HG03469 (cell line): ENCODE measurements at regions not wholly inside any gene's neighbourhood (a gene's known extent, or its start where the extent isn't known, plus 50 kb on each side); places are given as distances from the start of the nearest gene placed in this dataset.

Source experiments
- ATAC-seq: cut with Tn5 transposase; IDR thresholded peaks from one replicate; pipeline ENCODE4 v1.9.1; 2021; ENCODE audit warnings: mild to moderate bottlenecking, moderate library complexity, moderate number of reproducible peaks; ENCODE audit not compliant: unreplicated experiment

DNA sequence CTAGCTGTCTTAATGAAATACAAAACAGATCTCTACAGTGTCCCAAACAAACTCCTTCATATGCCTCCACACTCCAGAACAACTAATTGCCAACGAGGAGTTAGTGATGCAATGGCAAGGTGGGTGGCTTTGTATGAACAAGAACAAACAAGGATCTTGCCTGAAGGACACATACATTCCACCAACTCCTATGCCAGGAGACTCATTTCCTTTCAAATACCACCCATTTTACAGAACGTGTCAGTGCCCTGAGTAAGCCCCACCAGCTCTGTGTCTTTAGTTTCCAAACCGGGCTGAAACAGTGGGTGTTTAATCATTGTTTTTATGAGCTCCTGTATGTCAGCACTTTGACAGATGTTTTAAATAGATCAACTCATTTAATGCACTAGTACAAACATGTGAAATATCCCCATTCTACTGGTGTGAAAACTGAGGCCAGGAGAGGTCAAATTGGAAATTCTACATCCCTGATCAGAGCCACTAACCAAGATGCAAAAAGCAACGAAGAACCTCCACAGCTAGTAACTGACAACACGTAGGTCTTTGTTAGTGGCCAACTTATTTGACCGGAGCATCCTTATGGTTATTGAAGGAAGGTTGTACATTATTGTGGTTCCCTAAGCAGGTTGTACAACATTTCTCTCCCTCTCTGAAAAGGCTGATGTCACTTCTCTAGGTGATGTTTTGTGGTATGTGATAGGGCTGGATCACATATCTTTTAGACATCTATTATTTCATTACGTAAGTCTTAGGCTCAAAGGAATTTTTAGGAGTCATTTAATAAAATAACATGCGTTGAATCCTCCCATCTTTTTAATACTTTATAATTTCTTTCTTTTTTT is 534.9 kb upstream of the TNP1 start:
- ATAC-seq = no peak

DNA sequence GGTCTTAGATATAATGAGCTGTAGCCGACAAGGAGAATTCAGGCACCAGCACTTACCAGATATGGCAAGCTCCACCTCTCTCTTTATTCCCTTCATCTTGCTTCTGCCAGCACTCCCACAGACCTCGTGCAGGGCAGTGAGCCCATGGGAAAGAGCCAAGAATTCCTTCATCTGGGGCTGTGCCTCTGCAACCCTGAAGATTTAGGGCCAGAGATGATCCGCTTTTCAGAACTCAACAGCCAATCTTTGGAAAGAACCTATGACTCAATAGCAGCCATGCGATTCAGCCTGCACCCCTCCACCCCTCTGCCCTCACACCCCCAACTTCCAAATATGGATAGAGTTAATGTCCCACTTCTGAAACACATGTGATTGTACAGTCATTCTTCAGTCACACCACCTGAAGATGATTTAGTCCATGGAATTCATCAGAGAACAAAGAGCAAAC is 533.7 kb upstream of the TNP1 start:
- no peak for ATAC-seq

DNA sequence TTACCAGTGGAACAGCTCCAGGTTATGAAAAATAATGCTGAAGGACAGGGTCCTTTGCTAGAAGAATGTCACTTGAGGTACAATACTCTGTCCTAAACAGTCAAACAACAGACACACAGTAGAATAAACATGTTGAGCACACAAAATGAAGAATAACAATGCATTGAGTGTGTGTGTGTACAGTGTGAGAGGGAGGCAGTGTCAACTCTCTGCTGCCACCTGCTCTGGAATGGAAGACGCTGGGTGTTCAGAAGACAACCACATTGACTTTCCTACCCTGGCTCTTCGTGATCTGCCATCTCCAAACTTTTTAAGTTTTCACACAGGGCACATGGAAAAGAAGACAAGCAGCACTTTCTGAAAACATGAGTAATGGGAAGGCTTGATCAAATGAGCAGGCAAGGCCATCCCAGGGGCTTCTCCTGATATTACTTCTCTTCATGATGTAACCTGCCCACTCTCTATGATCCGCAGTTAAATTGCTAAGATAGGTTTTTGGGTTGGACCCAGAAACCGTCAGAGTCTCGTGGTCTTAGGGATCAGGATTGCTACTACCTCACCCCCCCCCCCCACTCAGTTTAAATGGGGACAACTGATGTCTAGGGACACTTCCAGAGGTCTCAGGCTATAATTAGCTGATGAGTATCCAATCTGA is 533.2 kb upstream of the TNP1 start:
- no peak for ATAC-seq

DNA sequence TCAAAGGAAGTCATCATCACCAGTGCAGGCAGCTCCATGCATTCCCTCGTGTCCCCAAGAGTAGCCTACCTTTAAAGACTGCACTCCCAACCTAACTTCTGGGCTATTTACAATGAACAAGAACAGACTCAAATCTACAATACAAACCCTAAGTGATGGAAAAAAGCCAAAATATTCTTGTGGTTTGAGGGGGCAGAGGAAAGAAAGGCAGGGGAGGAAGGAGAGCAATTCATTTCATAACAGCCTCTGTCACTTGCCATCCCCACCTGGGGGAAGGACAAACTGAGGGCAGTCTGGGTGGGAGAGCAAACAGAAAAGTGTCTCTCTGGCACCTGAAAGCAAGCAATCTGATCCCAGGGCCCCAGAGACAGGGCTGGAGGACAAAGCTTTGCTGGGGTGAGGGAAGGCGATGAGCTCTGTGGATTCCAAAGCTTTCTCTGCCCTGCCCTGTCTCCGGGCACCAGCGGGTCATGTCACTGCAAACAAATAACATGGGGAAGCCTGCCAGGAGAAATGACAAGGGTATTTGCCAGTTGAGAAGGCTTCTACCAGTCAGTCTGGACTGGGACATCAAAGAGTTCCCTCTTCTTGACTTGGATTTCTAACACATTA is 528.0 kb upstream of the TNP1 start:
- ATAC-seq = no peak

DNA sequence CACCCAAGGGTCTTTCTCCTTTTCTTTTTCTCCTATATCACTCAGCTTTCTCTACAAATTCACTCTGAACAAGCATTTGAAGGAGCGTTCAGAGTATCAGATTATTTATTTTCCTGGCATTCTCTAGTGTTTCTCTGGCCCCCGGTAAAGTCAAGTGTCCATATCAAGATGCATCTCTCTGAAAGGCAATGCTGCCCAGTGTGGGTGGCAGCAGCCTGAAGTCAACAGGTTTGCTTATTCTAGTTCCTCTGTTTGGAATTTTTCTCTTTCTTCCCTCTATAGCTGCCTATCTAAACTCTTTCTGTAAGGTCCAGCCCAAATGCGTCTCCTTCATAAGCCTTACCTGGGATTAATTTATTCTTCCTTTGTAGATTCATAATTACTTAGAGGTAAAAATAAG is 526.2 kb upstream of the TNP1 start:
- ATAC-seq = no peak

DNA sequence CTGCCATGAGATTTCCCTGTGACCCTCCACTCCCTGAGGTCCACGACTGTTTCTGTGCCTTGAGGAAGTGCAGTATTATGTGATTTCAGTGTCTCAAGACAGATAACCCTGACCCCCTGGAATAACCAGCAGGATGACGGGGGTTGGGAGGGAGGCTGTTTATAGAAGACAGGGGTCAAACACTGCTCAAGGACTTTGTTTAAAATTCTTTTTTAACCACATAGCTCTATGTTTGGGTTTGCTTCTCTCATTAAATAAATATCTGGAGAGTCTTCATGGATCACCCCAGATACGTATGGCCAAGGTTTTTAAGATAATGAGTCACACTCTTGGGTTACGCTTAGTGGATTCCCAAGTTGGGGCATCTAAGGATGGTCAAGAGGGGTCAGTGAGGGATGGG is 523.8 kb upstream of the TNP1 start:
- no peak for ATAC-seq

DNA sequence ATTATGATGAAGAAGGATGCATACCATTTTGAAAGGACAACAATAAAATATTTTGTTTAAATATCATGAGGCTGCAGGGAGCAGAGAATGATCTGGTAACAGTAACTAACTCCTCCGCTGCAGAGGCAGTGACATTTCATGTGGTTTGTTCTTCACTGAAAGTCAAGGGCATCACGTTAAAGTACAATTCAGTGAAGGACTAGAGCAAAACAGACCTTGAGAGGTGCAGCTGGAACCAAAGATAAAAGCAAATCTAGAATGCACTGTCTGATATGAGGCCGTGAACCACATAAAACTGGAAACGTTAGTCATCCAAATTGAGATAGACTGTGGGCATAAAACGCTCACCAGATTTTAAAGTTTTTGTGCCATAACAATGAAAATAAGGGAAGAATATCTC is 522.9 kb upstream of the TNP1 start:
- ATAC-seq = no peak

DNA sequence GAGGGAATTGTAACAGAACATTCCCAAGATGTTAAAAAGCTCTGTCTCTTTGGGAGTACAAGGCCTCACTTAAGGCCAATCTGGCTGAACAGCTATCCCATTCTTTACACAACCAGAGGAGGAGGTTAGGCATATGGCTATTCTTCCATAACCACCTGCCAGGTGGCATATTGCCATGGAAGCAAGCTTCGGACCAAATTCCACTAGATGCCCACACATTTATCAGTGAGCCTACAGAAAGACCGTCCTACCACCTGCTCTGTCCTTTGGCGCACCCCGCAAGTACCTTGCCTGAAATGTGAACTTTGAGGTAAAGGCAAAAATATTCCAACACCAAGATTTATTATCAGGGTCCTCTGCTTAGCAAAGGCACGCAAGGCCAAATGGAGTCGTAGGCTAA is 519.9 kb upstream of the TNP1 start:
- ATAC-seq = no peak

DNA sequence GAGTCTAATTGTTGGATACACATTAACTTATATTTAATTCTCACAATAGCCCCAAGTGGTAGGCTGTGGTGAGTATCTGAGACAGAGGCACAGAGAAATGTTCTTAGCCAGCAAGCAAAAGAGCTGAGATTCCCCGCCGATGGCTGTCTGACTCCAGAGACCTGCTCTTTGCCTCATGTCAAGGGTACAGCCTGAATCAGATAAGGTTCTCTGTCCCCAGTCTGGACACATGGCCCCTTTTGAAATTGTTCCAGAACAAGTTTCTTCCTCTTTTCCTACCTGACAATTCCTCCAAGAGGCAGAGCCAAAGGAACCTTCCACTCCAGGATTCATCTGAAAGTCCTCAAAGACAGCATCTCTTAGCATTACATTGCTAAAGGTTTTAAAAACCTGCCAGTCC is 512.9 kb upstream of the TNP1 start:
- ATAC-seq = no peak

DNA sequence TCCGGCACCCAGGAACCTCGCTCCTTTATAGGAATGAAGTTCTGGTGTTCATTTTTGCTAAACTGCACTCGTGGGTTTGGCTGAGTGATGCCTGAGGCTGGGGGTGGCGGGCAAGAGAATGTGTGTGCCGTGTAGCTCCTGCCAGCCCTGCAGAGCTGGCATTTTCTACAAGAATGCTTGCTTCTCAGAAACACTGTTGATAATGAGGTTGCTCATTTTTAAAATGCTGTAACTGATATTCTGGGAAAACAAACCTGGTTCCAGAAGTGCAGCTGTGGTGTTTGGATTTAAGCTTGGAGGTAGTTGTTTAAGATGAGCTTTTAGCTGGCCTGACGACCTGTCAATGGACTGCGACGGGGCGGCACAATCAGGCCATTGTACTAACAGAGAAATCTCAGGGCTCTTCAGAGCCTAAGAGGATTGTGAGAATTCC is 511.9 kb upstream of the TNP1 start:
- no peak for ATAC-seq

DNA sequence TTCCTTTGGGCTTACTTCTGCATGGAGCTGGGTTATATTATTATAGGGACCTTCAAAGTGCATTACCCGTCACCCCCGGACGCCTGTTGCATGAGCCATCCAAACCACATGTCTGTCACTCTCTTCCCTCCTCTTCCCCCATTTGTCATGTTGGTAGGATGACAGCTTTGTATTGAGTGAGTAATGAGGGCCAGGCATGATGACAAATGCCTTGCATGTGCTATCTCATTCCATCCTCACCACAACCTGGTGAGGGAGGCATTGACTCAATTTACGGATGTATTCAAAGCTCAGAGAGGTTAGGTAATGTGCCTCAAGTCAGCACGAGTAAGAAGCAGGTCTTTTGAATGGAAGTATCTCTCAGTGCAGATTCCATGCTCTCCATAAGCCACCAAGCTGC is 510.5 kb upstream of the TNP1 start:
- no peak for ATAC-seq

DNA sequence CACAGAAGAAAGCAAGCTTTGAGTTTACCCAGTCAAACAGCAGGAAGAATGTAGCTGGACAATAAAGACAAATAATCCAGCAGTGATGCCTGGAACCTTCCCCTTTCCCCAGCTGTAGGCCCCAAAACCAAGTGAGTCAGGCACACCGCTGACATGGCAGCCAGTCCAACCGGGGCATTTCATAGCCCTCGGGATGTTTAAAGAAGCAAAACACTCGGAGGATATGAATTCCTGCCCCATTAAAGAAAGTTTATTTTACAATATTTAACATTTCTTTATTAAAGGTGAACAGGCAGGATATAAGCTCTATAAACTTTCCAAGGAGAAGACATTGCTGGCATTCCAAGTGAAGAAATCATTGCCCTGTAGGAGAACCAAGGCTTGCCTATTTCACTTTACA is 507.6 kb upstream of the TNP1 start:
- no peak for ATAC-seq

DNA sequence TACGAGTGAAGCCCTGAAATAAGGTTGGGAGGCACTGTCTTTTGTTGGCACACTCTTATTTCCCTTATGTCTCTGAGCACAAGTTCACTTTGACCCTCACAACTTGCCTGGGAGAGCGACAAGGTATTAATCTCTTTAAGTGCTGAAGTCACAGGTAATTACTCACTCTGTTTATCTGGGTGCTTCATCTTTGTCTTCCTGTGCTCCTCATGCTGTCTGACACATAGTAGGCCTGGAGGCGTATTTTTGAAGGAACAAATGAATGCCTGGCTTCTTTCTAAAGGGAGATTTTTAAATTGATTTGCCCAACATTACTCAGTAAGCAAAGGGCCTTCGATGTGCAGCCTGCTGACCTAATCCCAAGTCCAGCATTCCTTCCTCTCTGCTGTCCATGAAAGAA is 507.1 kb upstream of the TNP1 start:
- ATAC-seq = no peak

DNA sequence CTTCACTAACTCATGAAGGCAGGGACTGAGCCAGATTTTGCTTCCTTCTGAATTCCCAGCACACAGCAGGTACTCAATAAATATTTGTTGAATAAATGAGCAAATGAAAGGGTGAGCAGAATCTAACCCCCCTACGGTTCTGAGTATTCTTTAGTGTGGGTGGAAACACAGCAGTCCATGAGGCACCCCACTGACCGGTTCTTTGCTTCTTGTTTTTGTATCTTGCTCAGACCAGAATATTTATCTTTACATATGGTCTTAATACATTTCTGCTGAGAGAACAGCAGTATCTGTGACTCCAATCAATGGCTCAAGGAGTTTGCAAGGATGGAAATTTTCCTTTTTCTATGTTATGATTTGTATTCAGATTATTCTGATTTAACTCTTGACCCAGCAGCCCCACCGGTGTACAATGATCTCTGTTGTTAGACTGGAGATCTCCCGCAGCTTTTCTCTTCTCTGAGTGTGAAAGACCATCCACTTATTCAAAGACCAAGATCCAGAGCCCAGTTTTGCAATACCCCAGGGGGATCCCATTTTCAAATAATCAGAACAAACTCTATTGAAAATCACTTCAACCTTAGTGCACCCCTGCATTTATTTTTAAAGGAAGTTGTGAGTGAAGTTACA is 506.5 kb upstream of the TNP1 start:
- ATAC-seq = no peak

DNA sequence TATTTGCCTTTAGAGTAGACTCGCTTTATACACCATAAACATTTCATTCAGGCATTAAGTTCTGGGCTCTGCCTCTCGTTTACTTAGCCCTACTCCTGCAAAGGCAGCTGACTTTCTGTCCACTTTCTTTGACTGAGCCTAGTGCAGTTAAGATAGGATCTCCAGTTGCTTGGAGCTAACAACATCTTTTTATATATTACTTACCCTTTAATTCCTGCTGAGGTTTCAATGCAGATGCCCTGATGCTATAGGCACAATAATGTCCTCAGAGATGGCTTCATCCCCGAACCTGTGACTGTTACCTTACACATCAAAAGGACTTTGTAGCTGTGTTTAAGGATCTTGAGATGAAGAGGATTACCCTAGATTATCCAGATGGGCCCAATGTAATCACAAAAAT is 505.8 kb upstream of the TNP1 start:
- no peak for ATAC-seq

DNA sequence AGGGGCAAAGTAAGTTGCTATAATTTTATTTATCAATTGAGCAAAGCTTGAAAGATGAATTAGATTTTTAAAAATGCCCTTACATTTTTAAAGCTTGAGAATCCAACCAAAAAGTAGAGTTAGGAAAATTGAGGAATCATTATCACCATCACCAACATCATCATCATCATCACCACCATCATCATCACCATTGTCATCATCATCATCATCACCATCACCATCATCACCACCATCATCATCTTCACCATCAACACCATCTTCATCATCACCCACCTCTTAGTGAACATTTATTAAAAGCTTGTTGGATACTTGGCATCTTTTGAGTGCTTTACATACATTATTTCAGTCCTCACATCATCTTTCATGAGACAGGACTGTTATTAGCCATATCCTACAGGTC is 504.4 kb upstream of the TNP1 start:
- no peak for ATAC-seq

DNA sequence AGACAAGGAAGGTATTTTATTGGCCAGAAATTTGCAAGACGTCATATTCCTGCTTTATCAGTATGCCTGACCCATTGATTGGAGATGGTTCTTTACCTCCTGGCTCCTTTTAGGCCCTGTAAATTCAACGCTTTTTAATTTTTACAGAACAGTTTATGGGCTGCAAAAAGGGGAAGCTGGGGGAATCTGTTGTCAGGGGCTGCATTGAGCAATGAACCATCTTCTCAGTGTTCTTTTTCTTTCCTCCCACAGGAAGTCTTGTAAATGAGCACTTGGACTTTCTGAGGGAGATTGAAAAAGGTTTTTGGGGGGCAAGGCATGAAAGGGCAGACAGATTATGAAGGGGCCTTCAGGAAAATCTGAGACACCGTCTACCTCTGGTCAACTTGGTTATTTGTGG is 503.6 kb upstream of the TNP1 start:
- ATAC-seq = no peak

DNA sequence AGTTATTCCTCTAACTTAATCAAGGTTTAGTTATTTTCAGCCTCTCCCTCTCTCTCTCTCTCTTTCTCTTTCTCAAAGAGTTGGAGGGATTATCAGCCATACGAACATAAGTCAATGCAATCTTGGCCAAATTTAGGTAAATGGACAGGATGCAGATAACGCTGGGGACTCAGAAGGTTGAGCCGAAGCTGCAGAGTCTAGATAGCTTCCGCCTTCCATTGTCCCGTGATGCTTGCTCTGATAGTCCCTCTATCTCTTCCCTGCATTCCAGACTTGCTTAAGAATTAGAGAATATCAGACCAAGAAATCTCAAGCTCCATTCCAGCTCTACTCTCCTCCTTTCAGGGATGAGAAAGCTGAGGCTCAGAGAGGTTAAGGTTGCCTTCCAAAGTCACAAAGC is 502.8 kb upstream of the TNP1 start:
- no peak for ATAC-seq

DNA sequence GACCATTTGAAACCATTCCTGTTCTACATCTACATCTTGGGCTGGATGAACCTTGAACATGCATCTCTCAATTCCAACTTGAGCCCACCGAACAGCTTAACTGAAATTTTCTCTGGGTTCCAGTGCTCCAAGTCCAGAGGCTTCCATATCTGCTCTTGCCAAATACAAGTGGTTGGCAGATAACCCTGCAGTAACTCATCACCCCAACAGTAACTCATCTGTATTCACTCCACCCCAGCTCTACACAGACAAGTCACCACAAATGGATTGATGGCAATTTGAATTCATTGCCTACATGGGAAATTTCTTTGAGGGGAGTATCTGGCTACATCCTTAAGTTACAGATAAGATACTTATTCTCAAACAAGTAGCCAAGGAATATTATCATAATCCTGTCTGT is 502.4 kb upstream of the TNP1 start:
- ATAC-seq = no peak

DNA sequence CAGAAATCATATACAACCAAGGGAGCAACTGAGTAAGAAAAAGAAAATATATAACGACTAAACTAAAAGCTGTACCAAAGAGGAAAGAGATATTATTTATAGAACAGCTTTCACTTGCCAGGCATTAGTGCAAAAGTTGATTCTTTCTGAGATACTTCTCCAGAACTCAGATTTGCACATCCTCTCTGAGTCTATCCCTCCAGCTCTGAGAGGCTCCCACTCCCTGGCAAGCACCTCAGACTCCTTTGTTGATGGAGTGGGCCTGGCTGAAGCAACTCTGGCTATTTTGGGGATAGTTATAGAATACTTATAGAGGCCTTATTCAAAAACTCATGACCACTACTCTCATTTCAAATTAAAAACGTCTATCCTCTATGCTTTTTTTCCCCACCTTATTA is 501.6 kb upstream of the TNP1 start:
- no peak for ATAC-seq

DNA sequence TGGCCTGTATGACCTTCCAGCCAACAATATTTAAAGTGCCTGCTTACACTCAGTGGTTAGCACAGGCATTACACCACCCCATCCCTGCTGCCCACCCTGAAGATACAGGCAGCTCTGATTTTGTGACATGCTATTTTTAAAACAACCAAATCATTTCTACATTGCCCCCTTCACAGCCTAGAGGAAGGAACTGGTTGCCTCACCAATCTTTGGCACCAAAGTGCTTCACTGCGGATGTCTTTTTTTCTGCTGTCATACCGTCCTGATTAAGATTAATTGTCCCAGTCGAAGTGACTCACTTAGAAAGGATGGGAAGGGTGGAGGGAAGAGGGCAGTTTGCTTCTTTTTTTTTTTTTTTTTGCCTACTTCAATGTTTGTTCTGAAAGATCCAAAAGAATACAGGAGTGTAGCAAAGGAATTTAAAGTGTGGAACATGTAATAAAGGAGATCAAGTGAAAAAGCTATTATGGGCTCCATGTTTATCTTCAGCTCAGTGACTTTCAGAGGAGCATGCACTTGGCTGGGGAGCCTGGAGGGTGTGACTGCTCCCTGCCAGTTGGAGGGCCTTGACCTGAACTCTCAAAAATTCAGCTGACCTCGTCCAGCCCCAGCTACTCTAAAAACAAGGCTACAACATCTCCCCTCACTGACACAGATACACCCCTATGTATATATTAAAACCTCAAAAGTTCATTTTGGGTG is 501.1 kb upstream of the TNP1 start:
- ATAC-seq = no peak
